MCF 10A (cell line): ENCODE measurements at regions not wholly inside any gene's neighbourhood (a gene's known extent, or its start where the extent isn't known, plus 50 kb on each side); places are given as distances from the start of the nearest gene placed in this dataset.

Experiments
- BruUV-seq: library from RNA; stranded (reverse); fragments of 400-500 nt; replicated peaks from 2 replicates; lab custom pipeline; 2021; lab: Mats Ljungman, UMichigan
- CTCF ChIA-PET: fragments of 300-600 bp; sonication (Branson Sonifier 250); formaldehyde crosslinking; extraction: SDS; loops from one replicate; lab custom pipeline; 2021; ENCODE audit warnings: antibody characterized with exemption, inconsistent platforms; lab: Yijun Ruan, JAX
- POLR2A ChIA-PET: fragments of 300-600, 350-650 bp; sonication (Branson Sonifier 250); formaldehyde crosslinking; extraction: SDS; loops from one replicate; lab custom pipeline; 2020; ENCODE audit warnings: antibody characterized with exemption, inconsistent platforms; lab: Yijun Ruan, JAX
- DNase-seq: peaks from one replicate; pipeline ENCODE4 v3.0.0-alpha.2; 2018; ENCODE audit not compliant: unreplicated experiment
- H3K27ac Mint-ChIP-seq: one replicate; pipeline ENCODE4 v1.8.0; 2022; ENCODE audit warnings: mild to moderate bottlenecking, low read depth, mixed read lengths; ENCODE audit not compliant: unreplicated experiment
- H3K27me3 Mint-ChIP-seq: one replicate; pipeline ENCODE4 v1.8.0; 2022; ENCODE audit warnings: mixed read lengths; ENCODE audit not compliant: insufficient read depth, unreplicated experiment
- H3K36me3 Mint-ChIP-seq: one replicate; pipeline ENCODE4 v1.8.0; 2022; ENCODE audit warnings: mild to moderate bottlenecking, moderate library complexity, mixed read lengths; ENCODE audit not compliant: insufficient read depth, unreplicated experiment
- H3K4me1 Mint-ChIP-seq: one replicate; pipeline ENCODE4 v1.8.0; 2022; ENCODE audit warnings: mixed read lengths; ENCODE audit not compliant: insufficient read depth, unreplicated experiment
- H3K4me3 Mint-ChIP-seq: one replicate; pipeline ENCODE4 v1.8.0; 2022; ENCODE audit warnings: mild to moderate bottlenecking, moderate library complexity, mixed read lengths; ENCODE audit not compliant: unreplicated experiment
- H3K9me3 Mint-ChIP-seq: one replicate; pipeline ENCODE4 v1.8.0; 2022; ENCODE audit warnings: mixed read lengths; ENCODE audit not compliant: unreplicated experiment
- intact Hi-C: fragments of 100-400 bp; cut with micrococcal nuclease; formaldehyde crosslinking; loops from 2 replicates; pipeline ENCODE4 v1.14.1; 2022
- TF ChIP-seq, protein P1 (sequence below): fragments of 200-600 bp; IDR thresholded peaks from one replicate; pipeline ENCODE4 v1.8.0; 2022; ENCODE audit warnings: antibody characterized with exemption, mild to moderate bottlenecking; ENCODE audit not compliant: unreplicated experiment

DNA sequence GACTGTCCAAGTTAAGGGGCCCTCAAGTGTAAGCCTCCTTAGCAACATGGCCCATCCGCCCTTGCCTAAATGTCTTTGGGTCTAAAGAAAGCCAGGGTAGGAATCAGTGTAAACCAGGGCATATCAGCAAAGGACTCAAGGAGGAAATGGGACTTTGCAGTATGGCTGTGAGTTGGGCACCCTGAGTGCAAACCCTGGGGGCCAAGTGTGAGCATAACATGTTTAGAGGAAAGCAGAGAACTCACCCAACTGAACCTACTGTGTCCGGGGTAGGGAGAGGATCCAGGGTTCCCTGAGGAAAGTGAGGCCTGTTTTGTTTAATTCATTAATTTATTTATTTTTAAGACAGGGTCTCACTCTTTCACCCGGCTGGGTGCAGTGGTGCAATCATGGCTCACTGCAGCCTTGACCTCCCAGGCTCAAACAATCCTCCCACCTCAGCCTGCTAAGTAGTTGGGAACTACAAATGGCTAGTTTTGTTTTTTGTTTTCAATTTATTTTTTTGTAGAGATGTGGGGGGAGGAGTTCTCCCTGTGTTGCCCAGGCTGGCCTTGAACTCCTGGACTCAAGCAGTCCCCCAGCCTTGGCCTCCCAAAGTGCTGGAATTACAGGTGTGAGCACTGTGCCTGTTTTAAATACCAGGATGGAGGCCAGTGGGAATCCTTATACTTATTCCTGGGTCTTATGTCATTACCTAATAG lies 51.0 kb upstream of the ACTR3 start:
- no peak for DNase-seq
- Mint-ChIP-seq H3K27me3 (no peaks in the 10 kb centered on the region), H3K27ac (no peak overlapping the region), H3K36me3 (no peaks in the 10 kb centered on the region), H3K4me3 (no peak overlapping the region), H3K9me3 (no peaks in the 10 kb centered on the region), H3K4me1 (peaks cover 12% of the 10 kb centered on the region)
- intact Hi-C loops: no loop called here
- no TSS peak for BruUV-seq
- TF ChIP-seq, protein P1, sequence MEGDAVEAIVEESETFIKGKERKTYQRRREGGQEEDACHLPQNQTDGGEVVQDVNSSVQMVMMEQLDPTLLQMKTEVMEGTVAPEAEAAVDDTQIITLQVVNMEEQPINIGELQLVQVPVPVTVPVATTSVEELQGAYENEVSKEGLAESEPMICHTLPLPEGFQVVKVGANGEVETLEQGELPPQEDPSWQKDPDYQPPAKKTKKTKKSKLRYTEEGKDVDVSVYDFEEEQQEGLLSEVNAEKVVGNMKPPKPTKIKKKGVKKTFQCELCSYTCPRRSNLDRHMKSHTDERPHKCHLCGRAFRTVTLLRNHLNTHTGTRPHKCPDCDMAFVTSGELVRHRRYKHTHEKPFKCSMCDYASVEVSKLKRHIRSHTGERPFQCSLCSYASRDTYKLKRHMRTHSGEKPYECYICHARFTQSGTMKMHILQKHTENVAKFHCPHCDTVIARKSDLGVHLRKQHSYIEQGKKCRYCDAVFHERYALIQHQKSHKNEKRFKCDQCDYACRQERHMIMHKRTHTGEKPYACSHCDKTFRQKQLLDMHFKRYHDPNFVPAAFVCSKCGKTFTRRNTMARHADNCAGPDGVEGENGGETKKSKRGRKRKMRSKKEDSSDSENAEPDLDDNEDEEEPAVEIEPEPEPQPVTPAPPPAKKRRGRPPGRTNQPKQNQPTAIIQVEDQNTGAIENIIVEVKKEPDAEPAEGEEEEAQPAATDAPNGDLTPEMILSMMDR: no peak
- CTCF ChIA-PET: no interaction called here
- POLR2A ChIA-PET: no interaction called here

DNA sequence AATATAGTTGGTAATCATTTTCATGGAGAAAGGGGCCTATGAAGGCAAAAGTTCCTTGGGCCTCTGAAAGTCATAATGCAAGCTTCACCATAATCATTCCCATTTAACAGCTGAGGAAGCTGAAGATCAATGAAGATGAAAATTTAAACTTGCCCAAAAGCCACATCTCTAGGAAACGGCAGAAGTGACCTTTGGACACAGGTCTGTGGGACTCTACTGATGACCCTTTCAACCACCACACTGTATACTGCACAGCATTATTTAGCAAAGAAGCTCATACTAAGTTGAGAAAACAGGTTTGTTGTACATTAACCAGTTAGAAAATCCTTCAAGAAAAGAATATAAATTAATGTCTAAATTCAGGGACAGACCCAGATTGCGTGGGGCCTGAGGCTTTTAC lies 51.6 kb upstream of the ACTR3 start:
- TF ChIP-seq, protein P1: no peak
- Mint-ChIP-seq H3K9me3 (no peaks in the 10 kb centered on the region), H3K27me3 (no peaks in the 10 kb centered on the region), H3K27ac (no peak overlapping the region), H3K36me3 (no peaks in the 10 kb centered on the region), H3K4me1 (peaks cover 11% of the 10 kb centered on the region), H3K4me3 (no peak overlapping the region)
- DNase-seq: no peak
- CTCF ChIA-PET: no interaction called here
- no TSS peak for BruUV-seq
- intact Hi-C loops: no loop called here
- POLR2A ChIA-PET: interaction anchor here (0.6 to 1.2 kb wide), 3 partner anchors 13 to 73 kb away, joined by 3 to 4 read pairs (median 4); no protein-coding TSS in a partner anchor

DNA sequence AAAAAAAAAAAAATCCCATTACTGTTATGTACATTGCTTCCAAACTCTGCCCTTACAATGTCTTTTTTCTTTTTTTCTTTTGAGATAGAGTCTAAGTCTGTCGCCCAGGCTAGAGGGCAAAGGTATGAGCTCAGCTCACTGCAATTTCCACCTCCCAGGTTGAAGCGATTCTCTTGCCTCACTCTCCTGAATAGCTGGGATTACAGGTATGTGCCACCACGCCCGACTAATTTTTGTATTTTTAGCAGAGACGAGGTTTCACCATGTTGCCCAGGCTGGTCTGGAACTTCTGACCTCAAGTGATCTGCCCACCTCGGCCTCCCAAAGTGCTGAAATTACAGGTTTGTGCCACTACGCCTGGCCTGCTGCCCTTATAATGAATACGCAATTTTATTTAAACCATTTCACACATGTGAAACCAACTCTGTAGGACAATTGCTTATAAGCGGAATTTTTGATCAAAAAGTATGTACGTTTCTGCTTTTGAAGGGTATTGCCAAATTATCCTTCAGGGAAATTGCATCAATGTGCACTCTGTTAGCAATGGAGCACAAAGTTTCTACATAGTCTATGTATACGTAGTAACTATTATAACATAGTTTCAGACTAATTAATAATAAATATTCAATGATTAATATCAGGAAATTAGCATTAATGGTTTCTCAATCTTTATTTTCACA lies 55.7 kb upstream of the ACTR3 start:
- Mint-ChIP-seq H3K4me3 (no peak overlapping the region), H3K4me1 (no peaks in the 10 kb centered on the region), H3K27me3 (no peaks in the 10 kb centered on the region), H3K27ac (no peak overlapping the region), H3K36me3 (no peaks in the 10 kb centered on the region), H3K9me3 (no peaks in the 10 kb centered on the region)
- intact Hi-C loops: no loop called here
- no TSS peak for BruUV-seq
- TF ChIP-seq, protein P1: no peak
- CTCF ChIA-PET: no interaction called here
- DNase-seq: no peak
- POLR2A ChIA-PET: interaction anchor here (0.6 to 0.7 kb wide), 2 partner anchors 70 to 755 kb away, joined by 3 read pairs; no protein-coding TSS in a partner anchor

DNA sequence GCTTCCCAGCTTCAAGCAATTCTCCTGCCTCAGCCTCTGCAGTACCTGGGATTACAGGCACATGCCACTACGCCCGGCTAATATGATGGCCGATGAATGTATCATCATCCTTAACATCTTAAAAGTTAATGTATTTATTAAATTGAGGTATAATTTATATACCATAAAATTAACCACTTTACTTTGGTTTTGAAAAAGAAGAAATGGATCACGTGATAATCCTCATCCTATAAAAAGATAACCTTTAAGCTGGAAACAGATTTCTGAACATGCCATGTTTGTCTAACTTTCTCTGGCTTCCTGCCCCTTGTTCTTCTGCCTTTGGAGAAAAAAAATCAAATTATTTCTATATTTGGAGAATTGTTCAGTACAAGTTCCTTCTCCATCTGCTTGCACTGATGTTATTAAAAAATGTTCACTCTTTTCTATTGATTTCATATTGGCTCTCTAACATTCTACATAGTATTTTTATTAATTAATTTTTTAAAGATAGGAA lies 57.0 kb upstream of the ACTR3 start:
- TF ChIP-seq, protein P1: no peak
- no peaks in the 10 kb centered on the region for H3K4me1 Mint-ChIP-seq
- H3K27me3 Mint-ChIP-seq: no peaks in the 10 kb centered on the region
- no peak overlapping the region for H3K4me3 Mint-ChIP-seq
- no peaks in the 10 kb centered on the region for H3K36me3 Mint-ChIP-seq
- DNase-seq: no peak
- H3K27ac Mint-ChIP-seq: no peak overlapping the region
- no peaks in the 10 kb centered on the region for H3K9me3 Mint-ChIP-seq
- POLR2A ChIA-PET: interaction anchor here (0.6 to 2.4 kb wide), 2 partner anchors 14 to 18 kb away, joined by 4 to 11 read pairs; no protein-coding TSS in a partner anchor
- BruUV-seq: no TSS peak
- intact Hi-C loops: no loop called here
- CTCF ChIA-PET: no interaction called here
